Heart right ventricle (tissue), 16 donors: ENCODE measurements at regions not wholly inside any gene's neighbourhood (a gene's known extent, or its start where the extent isn't known, plus 50 kb on each side); places are given as distances from the start of the nearest gene placed in this dataset.
"Not testable (repeated sequence)": the region's sequence is repeated elsewhere in the genome, so short reads cannot be mapped to it uniquely, and the experiment has no call there.

ENCODE experiments used
- ATAC-seq, 8 donors: fragments of 200-7000 bp; cut with Tn5 transposase; one replicate each; pipeline ENCODE4 v1.9.1; 2020; ENCODE audit warnings: mild to moderate bottlenecking in 8 of 8, moderate library complexity in 8 of 8, moderate number of reproducible peaks in 1 of 8
- DNase-seq, 2 donors: peaks; one replicate each; pipeline ENCODE4 v3.0.0-alpha.2; 2020
- H3K27ac ChIP-seq, 10 donors: fragments of 200-600 bp; sonication (generic) in 2 of 10; one replicate each; pipeline versions ENCODE4 v1.5.0 to v1.8.0; 2020 to 2022; ENCODE audit warnings: mild to moderate bottlenecking in 3 of 10
- H3K27me3 ChIP-seq, 7 donors: fragments of 200-600 bp; one replicate each; pipeline ENCODE4 v1.8.0; 2021 to 2022; ENCODE audit warnings: mild to moderate bottlenecking in 2 of 7
- H3K36me3 ChIP-seq, 9 donors: fragments of 200-600 bp; sonication (generic) in 1 of 9; one replicate each; pipeline versions ENCODE4 v1.5.0 to v1.8.0; 2020 to 2022; ENCODE audit warnings: mild to moderate bottlenecking in 2 of 9
- H3K4me1 ChIP-seq, 9 donors: fragments of 200-600 bp; sonication (generic) in 1 of 9; one replicate each; pipeline versions ENCODE4 v1.5.0 to v1.8.0; 2020 to 2022; ENCODE audit warnings: mild to moderate bottlenecking in 4 of 9
- H3K4me3 ChIP-seq, 10 donors: fragments of 200-600 bp; sonication (generic) in 2 of 10; one replicate each; pipeline versions ENCODE4 v1.5.0 to v1.8.0; 2020 to 2022; ENCODE audit warnings: mild to moderate bottlenecking in 7 of 10, moderate library complexity in 2 of 10
- H3K9me3 ChIP-seq, 11 donors: fragments of 200-600 bp in 10 of 11; sonication (generic) in 2 of 11; one replicate each; pipeline versions ENCODE4 v1.5.0 to v1.8.0; 2013 to 2022; ENCODE audit warnings: mild to moderate bottlenecking in 2 of 11, control low read depth in 1 of 11, moderate library complexity in 1 of 11
- CTCF ChIP-seq, 9 donors: fragments of 200-600 bp; sonication (generic) in 2 of 9; IDR thresholded peaks; one replicate each; pipeline versions ENCODE4 v1.5.0 to v1.8.0; 2021 to 2022; ENCODE audit warnings: antibody characterized with exemption in 9 of 9, mild to moderate bottlenecking in 5 of 9, moderate library complexity in 1 of 9
- WGBS, 2 donors: extraction: QIAGEN DNeasy Blood & Tissue Kit; methylation state at CpG; one replicate each; pipeline ENCODE4 v1.1.7; 2013; ENCODE audit warnings: inconsistent platforms in 1 of 2; 5-methylcytosine and 5-hydroxymethylcytosine counted together
- intact Hi-C, 10 donors: fragments of 100-400 bp; cut with DNase I; formaldehyde crosslinking; loops; one replicate each; pipeline versions ENCODE4 v1.11.1 to v1.14.2; 2022
- donor health status: Arrhythmogenic right ventricular cardiomyopathy.
- donor health status: ischemic (EF 13 %, LVEDD 7.1; RV severe dilation, severe dysfunction).
- donor health status: healthy with polysubstance abuse.
- donor health status: DM: no; HTN: yes; CAD: no.
- donor health status: DM: no; HTN: no; CAD: no.
- donor health status: ischemic (EF 25% LVEDD 6.9; RV normal size, moderate dysfunction).
- donor health status: ischemic (EF 25% LVEDD 5.7; RV mildly dilated, moderate dysfunction).
- donor health status: healthy.
- donor health status: DM: yes; HTN: yes; CAD: no.
- donor health status: Ischemic cardiomyopathy.
- donor health status: ischemic (EF 35%, LVEDD 5.7; RV mildly dilated, moderate dysfunction).
- donor health status: nonischemic (EF 11% LVEDD 7.7; RV severe dilation, severe dysfunction).
- donor health status: DM: yes; HTN: yes; CAD: no.
- donor health status: PGD.
- donor health status: ischemic (EF 29% LVEDD 5.4; RV normal size, mild dysfunction).
- donor health status: nonischemic (EF 23%, LVEDD 6.1; RV moderate dilation, normal function).

DNA sequence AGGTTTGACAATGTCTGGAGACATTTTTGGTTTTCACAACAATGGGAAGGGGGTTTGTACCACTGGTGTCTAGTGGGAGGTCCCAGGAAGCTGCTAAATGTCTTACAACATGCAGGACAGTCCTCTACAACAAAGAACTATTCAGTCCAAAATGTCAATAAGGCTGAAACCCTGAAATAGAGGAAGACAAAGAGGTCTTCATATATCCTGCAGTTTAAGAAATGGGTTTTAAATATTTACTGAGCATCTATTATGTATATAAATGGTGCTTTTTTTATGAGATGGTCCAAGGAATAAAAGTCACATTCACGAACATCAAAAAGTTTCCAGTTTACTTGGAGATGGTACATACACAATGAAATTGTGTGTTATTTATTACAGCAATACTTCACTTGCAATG, 107.3 kb downstream of the AKAP11 start:
- DNase-seq (no peak), ATAC-seq (no peak)
- Histone ChIP-seq H3K4me1 (peaks cover 0 to 9% (median 0%) of the 10 kb centered on the region in 9 donors), H3K27me3 (no peaks in the 10 kb centered on the region), H3K27ac (no peak overlapping the region), H3K4me3 (no peak overlapping the region), H3K36me3 (no peaks in the 10 kb centered on the region), H3K9me3 (peaks cover 0 to 9% (median 0%) of the 10 kb centered on the region in 11 donors)
- no peak for TF ChIP-seq CTCF (IDR thresholded peaks at IDR 0.05)
- WGBS, 2 donors, result 85 to 97% methylated on average over 1 of the region's 1 CpG
- intact Hi-C loops, result no loop called here

GRCh38 chr13:42380420-42381164, 108.6 kb downstream of the AKAP11 start:
- peaks cover 0 to 9% (median 0%) of the 10 kb centered on the region in 11 donors for H3K9me3 ChIP-seq
- no peaks in the 10 kb centered on the region for H3K27me3 ChIP-seq
- H3K27ac ChIP-seq, result no peak overlapping the region
- WGBS, 2 donors, result 78 to 86% methylated on average over 12 of the region's 12 CpGs
- intact Hi-C loops, result no loop called here
- no peak for ATAC-seq
- no peaks in the 10 kb centered on the region for H3K36me3 ChIP-seq
- H3K4me3 ChIP-seq, result no peak overlapping the region
- peaks cover 0 to 9% (median 0%) of the 10 kb centered on the region in 9 donors for H3K4me1 ChIP-seq
- no peak for DNase-seq
- no peak for TF ChIP-seq CTCF (IDR thresholded peaks at IDR 0.05)

GRCh38 chr13:42381165-42381425, 109.1 kb downstream of the AKAP11 start:
- Histone ChIP-seq H3K9me3 (peaks cover 0 to 9% (median 0%) of the 10 kb centered on the region in 11 donors), H3K27me3 (no peaks in the 10 kb centered on the region), H3K36me3 (no peaks in the 10 kb centered on the region), H3K4me1 (peaks cover 0 to 9% (median 0%) of the 10 kb centered on the region in 9 donors), H3K4me3 (no peak overlapping the region), H3K27ac (no peak overlapping the region)
- intact Hi-C loops, result no loop called here
- WGBS, 2 donors, result 96 to 98% methylated on average over 4 of the region's 4 CpGs
- ATAC-seq (no peak), DNase-seq (no peak)
- no peak for TF ChIP-seq CTCF (IDR thresholded peaks at IDR 0.05)

- H3K4me3 ChIP-seq, H3K9me3 ChIP-seq, H3K4me1 ChIP-seq, DNase-seq, H3K27me3 ChIP-seq, H3K36me3 ChIP-seq, ATAC-seq, H3K27ac ChIP-seq, intact Hi-C loops: not testable (repeated sequence)
- WGBS, 2 donors, result 95% methylated on average over 8 of the region's 8 CpGs
These were observed 109.5 kb downstream of the AKAP11 start for GRCh38 chr13:42381426-42381825.

- Histone ChIP-seq H3K36me3 (no peaks in the 10 kb centered on the region), H3K27ac (no peak overlapping the region), H3K27me3 (no peaks in the 10 kb centered on the region), H3K9me3 (peaks cover 0 to 9% (median 0%) of the 10 kb centered on the region in 11 donors), H3K4me3 (no peak overlapping the region), H3K4me1 (no peaks in the 10 kb centered on the region)
- 89 to 90% methylated on average over 7 of the region's 7 CpGs for WGBS, 2 donors
- intact Hi-C loops, result no loop called here
- no peak for TF ChIP-seq CTCF (IDR thresholded peaks at IDR 0.05)
- DNase-seq (no peak), ATAC-seq (no peak)
These were observed 111.1 kb downstream of the AKAP11 start for GRCh38 chr13:42383025-42383424.
